ENCODE measurements at regions not wholly inside any gene's neighbourhood (a gene's known extent, or its start where the extent isn't known, plus 50 kb on each side); places are given as distances from the start of the nearest gene placed in this dataset.

DNA sequence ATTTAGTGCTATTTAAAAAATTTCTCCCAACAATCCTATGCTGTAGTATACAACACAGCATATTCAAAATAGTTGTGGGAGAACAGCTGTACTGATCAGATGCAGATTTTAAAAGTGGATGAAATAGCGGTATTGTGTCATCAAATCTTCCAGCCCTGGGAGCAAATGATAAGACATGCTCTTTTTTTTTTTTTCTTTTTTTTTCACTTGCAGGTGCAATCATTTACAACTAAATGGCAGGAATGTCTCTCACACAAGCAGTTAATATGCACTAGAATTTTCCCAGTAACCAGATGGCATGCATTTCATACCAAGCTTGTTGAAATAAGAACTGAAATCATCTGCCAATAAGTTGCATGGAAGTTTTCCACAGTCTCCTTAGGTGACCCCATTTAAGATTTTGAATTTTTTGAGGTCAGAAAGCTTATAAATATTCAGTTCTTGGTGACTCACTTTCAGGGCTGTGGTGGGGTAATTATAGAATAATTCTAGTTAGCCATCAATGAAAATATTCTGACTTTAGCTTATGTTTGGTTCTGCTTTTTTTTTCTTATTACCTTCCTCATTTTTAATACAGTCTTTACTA lies 623.9 kb upstream of the NR5A2 start:
- ChIA-PET CTCF (no interaction called here), POLR2A (interaction anchor here in 1 of 2 donors (0.7 kb wide), 1 partner anchor 48 kb away, joined by 6 read pairs; no protein-coding TSS in a partner anchor)

GRCh38 chr1:199404191-199404590 lies 623.3 kb upstream of the NR5A2 start:
- POLR2A ChIA-PET: interaction anchor here in 1 of 2 donors (0.7 kb wide), 1 partner anchor 47 kb away, joined by 6 read pairs; no protein-coding TSS in a partner anchor

More for the DNA sequence above, 623.9 kb upstream of the NR5A2 start:
- no peaks in the 10 kb centered on the region for H3K27me3 ChIP-seq (replicated peaks in 1 of 2; ENCODE audit: control insufficient read depth in 2 of 2, extremely low read depth in 1 of 2, insufficient read depth in 2 of 2, low read length in 1 of 2)
- H3K4me3 ChIP-seq (ENCODE audit: control insufficient read depth in 1 of 2, extremely low read depth in 1 of 2, low read length in 1 of 2): no peak overlapping the region
- Mint-ChIP-seq H3K4me3 (no peak overlapping the region), H3K4me1 (peaks cover 0 to 10% (median 5%) of the 10 kb centered on the region in 3 donors), H3K27me3 (peaks cover 6 to 11% of the 10 kb centered on the region in 2 donors), H3K27ac (no peak overlapping the region), H3K36me3 (no peaks in the 10 kb centered on the region), H3K9me3 (no peaks in the 10 kb centered on the region)
- DNase-seq (no peak), ATAC-seq (replicated peaks in 1 of 4) (no peak)
- no peaks in the 10 kb centered on the region for H3K36me3 ChIP-seq (ENCODE audit: control insufficient read depth in 2 of 2, extremely low read depth in 1 of 2, insufficient read depth in 1 of 2, low read length in 1 of 2)
- H3K27ac ChIP-seq (ENCODE audit: low read length): no peak overlapping the region
- no peaks in the 10 kb centered on the region for H3K9me3 ChIP-seq
- no peaks in the 10 kb centered on the region for H3K4me1 ChIP-seq (ENCODE audit: control insufficient read depth in 1 of 2, extremely low read depth in 1 of 2, insufficient read depth in 2 of 2, low read length in 2 of 2)
- WGBS (ENCODE audit: insufficient coverage): no CpG with 5 or more reads among the region's 1 CpG

GRCh38 chr1:199404976-199405375 lies 622.5 kb upstream of the NR5A2 start:
- Histone ChIP-seq H3K4me1 (ENCODE audit: control insufficient read depth in 1 of 2, extremely low read depth in 1 of 2, insufficient read depth in 2 of 2, low read length in 2 of 2) (no peaks in the 10 kb centered on the region), H3K4me3 (ENCODE audit: control insufficient read depth in 1 of 2, extremely low read depth in 1 of 2, low read length in 1 of 2) (no peak overlapping the region), H3K27ac (ENCODE audit: low read length) (no peak overlapping the region), H3K27me3 (replicated peaks in 1 of 2; ENCODE audit: control insufficient read depth in 2 of 2, extremely low read depth in 1 of 2, insufficient read depth in 2 of 2, low read length in 1 of 2) (no peaks in the 10 kb centered on the region), H3K36me3 (ENCODE audit: control insufficient read depth in 2 of 2, extremely low read depth in 1 of 2, insufficient read depth in 1 of 2, low read length in 1 of 2) (no peaks in the 10 kb centered on the region), H3K9me3 (no peaks in the 10 kb centered on the region)
- H3K9me3 Mint-ChIP-seq: no peaks in the 10 kb centered on the region
- POLR2A ChIA-PET: no interaction called here
- peaks cover 6 to 11% of the 10 kb centered on the region in 2 donors for H3K27me3 Mint-ChIP-seq
- no peak overlapping the region for H3K4me3 Mint-ChIP-seq
- no peaks in the 10 kb centered on the region for H3K36me3 Mint-ChIP-seq
- peaks cover 0 to 7% (median 5%) of the 10 kb centered on the region in 3 donors for H3K4me1 Mint-ChIP-seq
- no peak overlapping the region for H3K27ac Mint-ChIP-seq
- no peak for DNase-seq
- ATAC-seq (replicated peaks in 1 of 4): no peak
- CTCF ChIA-PET: no interaction called here

More at GRCh38 chr1:199404191-199404590, 623.3 kb upstream of the NR5A2 start:
- Histone ChIP-seq H3K9me3 (no peaks in the 10 kb centered on the region), H3K36me3 (ENCODE audit: control insufficient read depth in 2 of 2, extremely low read depth in 1 of 2, insufficient read depth in 1 of 2, low read length in 1 of 2) (no peaks in the 10 kb centered on the region), H3K4me1 (ENCODE audit: control insufficient read depth in 1 of 2, extremely low read depth in 1 of 2, insufficient read depth in 2 of 2, low read length in 2 of 2) (no peaks in the 10 kb centered on the region), H3K27ac (ENCODE audit: low read length) (no peak overlapping the region), H3K4me3 (ENCODE audit: control insufficient read depth in 1 of 2, extremely low read depth in 1 of 2, low read length in 1 of 2) (no peak overlapping the region), H3K27me3 (replicated peaks in 1 of 2; ENCODE audit: control insufficient read depth in 2 of 2, extremely low read depth in 1 of 2, insufficient read depth in 2 of 2, low read length in 1 of 2) (no peaks in the 10 kb centered on the region)
- Mint-ChIP-seq H3K27me3 (peaks cover 6 to 11% of the 10 kb centered on the region in 2 donors), H3K9me3 (no peaks in the 10 kb centered on the region), H3K27ac (no peak overlapping the region), H3K4me3 (no peak overlapping the region), H3K4me1 (peaks cover 0 to 10% (median 5%) of the 10 kb centered on the region in 3 donors), H3K36me3 (no peaks in the 10 kb centered on the region)
- ATAC-seq (replicated peaks in 1 of 4): no peak
- CTCF ChIA-PET: interaction anchor here in 1 of 2 donors (0.6 kb wide), 1 partner anchor 242 kb away, joined by 3 read pairs; no protein-coding TSS in a partner anchor
- DNase-seq: no peak

DNA sequence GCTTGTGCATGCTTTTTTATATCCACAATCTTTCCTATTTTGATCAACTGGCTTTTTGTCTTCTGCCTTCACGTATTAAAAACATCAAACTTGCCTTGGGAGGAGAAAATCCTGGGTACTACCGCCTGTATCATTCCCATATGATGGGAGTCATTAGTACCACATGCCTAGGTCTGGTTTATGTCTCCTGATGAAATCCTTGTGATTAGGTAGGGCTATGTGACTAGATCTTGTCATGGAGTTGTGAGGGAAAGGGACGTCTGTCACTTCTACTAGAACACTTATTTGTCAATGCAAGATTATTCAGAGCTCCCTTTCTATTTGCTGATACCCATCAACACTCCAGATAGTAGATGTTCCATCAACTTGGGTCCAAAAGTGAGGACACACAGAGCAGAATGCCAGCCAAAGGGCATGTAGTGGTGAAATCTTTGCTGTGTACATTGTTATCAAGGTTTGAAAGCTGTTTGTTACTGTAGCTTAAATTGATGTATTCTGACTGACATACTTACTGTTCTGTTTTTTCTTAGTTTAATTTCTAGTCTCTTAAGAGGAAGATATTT lies 621.8 kb upstream of the NR5A2 start:
- ChIA-PET CTCF (no interaction called here), POLR2A (no interaction called here)
- Histone ChIP-seq H3K36me3 (ENCODE audit: control insufficient read depth in 2 of 2, extremely low read depth in 1 of 2, insufficient read depth in 1 of 2, low read length in 1 of 2) (no peaks in the 10 kb centered on the region), H3K27me3 (replicated peaks in 1 of 2; ENCODE audit: control insufficient read depth in 2 of 2, extremely low read depth in 1 of 2, insufficient read depth in 2 of 2, low read length in 1 of 2) (no peaks in the 10 kb centered on the region), H3K27ac (ENCODE audit: low read length) (no peak overlapping the region), H3K4me1 (ENCODE audit: control insufficient read depth in 1 of 2, extremely low read depth in 1 of 2, insufficient read depth in 2 of 2, low read length in 2 of 2) (no peaks in the 10 kb centered on the region), H3K4me3 (ENCODE audit: control insufficient read depth in 1 of 2, extremely low read depth in 1 of 2, low read length in 1 of 2) (no peak overlapping the region), H3K9me3 (no peaks in the 10 kb centered on the region)
- WGBS (ENCODE audit: insufficient coverage): 100% methylated on average over 1 of the region's 3 CpGs
- Mint-ChIP-seq H3K4me1 (no peaks in the 10 kb centered on the region), H3K9me3 (no peaks in the 10 kb centered on the region), H3K36me3 (no peaks in the 10 kb centered on the region), H3K27ac (no peak overlapping the region), H3K4me3 (no peak overlapping the region), H3K27me3 (peaks cover 13 to 14% of the 10 kb centered on the region in 2 donors)
- no peak for ATAC-seq (replicated peaks in 1 of 4)
- no peak for DNase-seq

GRCh38 chr1:199410462-199410861 lies 617.0 kb upstream of the NR5A2 start:
- ATAC-seq (replicated peaks in 1 of 4) (no peak), DNase-seq (no peak)
- H3K27ac Mint-ChIP-seq: no peak overlapping the region
- no peaks in the 10 kb centered on the region for H3K4me1 Mint-ChIP-seq
- Histone ChIP-seq H3K9me3 (no peaks in the 10 kb centered on the region), H3K36me3 (ENCODE audit: control insufficient read depth in 2 of 2, extremely low read depth in 1 of 2, insufficient read depth in 1 of 2, low read length in 1 of 2) (no peaks in the 10 kb centered on the region), H3K4me1 (ENCODE audit: control insufficient read depth in 1 of 2, extremely low read depth in 1 of 2, insufficient read depth in 2 of 2, low read length in 2 of 2) (no peaks in the 10 kb centered on the region), H3K27ac (ENCODE audit: low read length) (no peak overlapping the region), H3K4me3 (ENCODE audit: control insufficient read depth in 1 of 2, extremely low read depth in 1 of 2, low read length in 1 of 2) (no peak overlapping the region), H3K27me3 (replicated peaks in 1 of 2; ENCODE audit: control insufficient read depth in 2 of 2, extremely low read depth in 1 of 2, insufficient read depth in 2 of 2, low read length in 1 of 2) (no peaks in the 10 kb centered on the region)
- no peaks in the 10 kb centered on the region for H3K9me3 Mint-ChIP-seq
- no peaks in the 10 kb centered on the region for H3K36me3 Mint-ChIP-seq
- ChIA-PET CTCF (no interaction called here), POLR2A (no interaction called here)
- WGBS (ENCODE audit: insufficient coverage): 100% methylated on average over 1 of the region's 3 CpGs
- peaks cover 14 to 22% of the 10 kb centered on the region in 2 donors for H3K27me3 Mint-ChIP-seq
- no peak overlapping the region for H3K4me3 Mint-ChIP-seq

DNA sequence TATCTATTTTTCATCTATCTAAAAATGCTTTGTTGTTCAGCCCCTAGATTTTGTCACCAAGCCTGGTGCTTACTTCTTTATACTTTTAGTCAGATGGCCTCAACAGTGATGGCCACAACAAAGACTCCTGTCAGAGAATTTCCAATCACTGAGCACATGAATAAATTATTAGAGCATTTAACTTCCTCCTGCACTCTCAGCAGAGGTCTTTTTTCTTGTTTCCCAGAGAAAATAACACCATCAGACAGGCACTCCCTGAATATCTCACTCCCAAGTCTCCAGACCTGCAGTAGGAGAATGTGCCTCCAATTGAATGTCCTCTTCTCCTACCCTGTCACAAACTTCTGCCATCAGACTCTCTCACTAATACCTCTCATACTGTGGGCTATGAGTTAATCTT lies 616.0 kb upstream of the NR5A2 start:
- ChIA-PET CTCF (no interaction called here), POLR2A (no interaction called here)
- no peaks in the 10 kb centered on the region for H3K27me3 ChIP-seq (replicated peaks in 1 of 2; ENCODE audit: control insufficient read depth in 2 of 2, extremely low read depth in 1 of 2, insufficient read depth in 2 of 2, low read length in 1 of 2)
- Mint-ChIP-seq H3K27me3 (peaks cover 6 to 20% of the 10 kb centered on the region in 2 donors), H3K4me3 (no peak overlapping the region), H3K27ac (no peak overlapping the region), H3K36me3 (no peaks in the 10 kb centered on the region), H3K9me3 (peaks cover 3 to 10% (median 7%) of the 10 kb centered on the region in 3 donors), H3K4me1 (no peaks in the 10 kb centered on the region)
- H3K4me1 ChIP-seq (ENCODE audit: control insufficient read depth in 1 of 2, extremely low read depth in 1 of 2, insufficient read depth in 2 of 2, low read length in 2 of 2): no peaks in the 10 kb centered on the region
- ATAC-seq (replicated peaks in 1 of 4) (no peak), DNase-seq (no peak)
- H3K9me3 ChIP-seq: no peaks in the 10 kb centered on the region
- H3K36me3 ChIP-seq (ENCODE audit: control insufficient read depth in 2 of 2, extremely low read depth in 1 of 2, insufficient read depth in 1 of 2, low read length in 1 of 2): no peaks in the 10 kb centered on the region
- H3K27ac ChIP-seq (ENCODE audit: low read length): no peak overlapping the region
- no peak overlapping the region for H3K4me3 ChIP-seq (ENCODE audit: control insufficient read depth in 1 of 2, extremely low read depth in 1 of 2, low read length in 1 of 2)
